Fibroblast of lung (primary cell): ENCODE measurements at regions not wholly inside any gene's neighbourhood (a gene's known extent, or its start where the extent isn't known, plus 50 kb on each side); places are given as distances from the start of the nearest gene placed in this dataset.

Experiments used
- CTCF ChIP-seq, 2 donors: IDR thresholded peaks in 1 of 2; conservative IDR thresholded peaks in 1 of 2; 1 replicate in 1 of 2; 2 replicates in 1 of 2; pipeline ENCODE4 v1.5.1; 2011 to 2012; ENCODE audit warnings: low read length in 2 of 2, control low read depth in 1 of 2, inconsistent platforms in 1 of 2, low read depth in 1 of 2, mild to moderate bottlenecking in 1 of 2
- EZH2 ChIP-seq: IDR thresholded peaks from 2 replicates; pipeline ENCODE4 v1.5.1; 2012; ENCODE audit warnings: low read length, control low read depth, mild to moderate bottlenecking; ENCODE audit errors: missing control alignments

GRCh38 chr5:61831736-61832135 is 474.3 kb upstream of the KIF2A start:
- no peak for TF ChIP-seq CTCF (conservative IDR thresholded peaks at IDR 0.05 in 1 of 2, IDR thresholded peaks at IDR 0.05 in 1 of 2; ENCODE audit: low read depth in 1 of 2, low read length in 2 of 2)
- no peak for TF ChIP-seq EZH2
